ENCODE measurements at regions not wholly inside any gene's neighbourhood (a gene's known extent, or its start where the extent isn't known, plus 50 kb on each side); places are given as distances from the start of the nearest gene placed in this dataset.
"Not testable (repeated sequence)": the region's sequence is repeated elsewhere in the genome, so short reads cannot be mapped to it uniquely, and the experiment has no call there.

DNA sequence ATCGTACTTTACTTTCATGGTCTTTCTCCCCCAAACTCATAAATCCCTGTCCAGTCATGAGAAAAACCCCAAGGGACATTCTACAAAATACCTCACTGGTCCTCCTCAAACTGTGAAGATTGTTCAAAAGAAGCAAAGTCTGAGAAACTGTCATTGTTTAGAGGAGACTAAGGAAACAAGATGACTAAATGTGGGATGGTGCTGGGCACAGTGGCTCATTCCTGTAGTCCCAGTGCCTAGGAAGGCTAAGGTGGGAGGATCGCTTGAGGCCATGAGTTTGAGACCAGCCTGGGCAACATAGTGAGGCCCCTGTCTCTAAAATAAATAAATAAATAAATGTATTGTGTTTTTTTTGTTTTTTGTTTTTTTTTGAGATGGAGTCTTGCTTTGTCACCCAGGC lies 74.2 kb upstream of the SCAF11 start:
- Mint-ChIP-seq H3K9me3 (peaks cover 4 to 11% of the 10 kb centered on the region in 2 donors), H3K4me1 (no peaks in the 10 kb centered on the region), H3K27ac (no peak overlapping the region), H3K4me3 (no peak overlapping the region), H3K27me3 (peaks cover 11% of the 10 kb centered on the region)
- ATAC-seq (no peak), DNase-seq (no peak)

GRCh38 chr12:46058697-46059096 lies 68.3 kb upstream of the SCAF11 start:
- not testable (repeated sequence) for ATAC-seq, DNase-seq, H3K4me1 Mint-ChIP-seq, H3K27ac Mint-ChIP-seq, H3K4me3 Mint-ChIP-seq
- Mint-ChIP-seq H3K9me3 (peaks cover 20 to 29% of the 10 kb centered on the region in 2 donors), H3K27me3 (peaks cover 12% of the 10 kb centered on the region)

DNA sequence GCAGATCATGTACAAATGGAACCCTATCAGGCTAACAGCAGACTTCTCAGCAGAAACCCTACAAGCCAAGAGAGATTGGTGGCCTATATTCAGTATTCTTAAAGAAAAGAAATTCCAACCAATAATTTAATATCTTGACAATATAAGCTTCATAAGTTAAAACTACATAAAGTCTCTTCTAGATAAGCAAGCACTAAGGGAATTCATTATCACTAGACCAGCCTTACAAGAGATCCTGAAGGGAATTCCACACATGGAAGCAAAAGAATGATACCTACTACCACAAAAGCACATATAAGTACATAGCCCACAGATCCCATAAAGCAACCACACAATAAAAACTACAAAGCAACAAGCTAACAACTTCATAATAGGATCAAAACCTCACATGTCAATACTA lies 60.4 kb upstream of the SCAF11 start:
- Mint-ChIP-seq H3K4me1 (no peaks in the 10 kb centered on the region), H3K27me3 (no peaks in the 10 kb centered on the region), H3K9me3 (peaks cover 36 to 56% of the 10 kb centered on the region in 2 donors), H3K4me3 (no peak overlapping the region), H3K27ac (no peak overlapping the region)
- DNase-seq (no peak), ATAC-seq (no peak)

DNA sequence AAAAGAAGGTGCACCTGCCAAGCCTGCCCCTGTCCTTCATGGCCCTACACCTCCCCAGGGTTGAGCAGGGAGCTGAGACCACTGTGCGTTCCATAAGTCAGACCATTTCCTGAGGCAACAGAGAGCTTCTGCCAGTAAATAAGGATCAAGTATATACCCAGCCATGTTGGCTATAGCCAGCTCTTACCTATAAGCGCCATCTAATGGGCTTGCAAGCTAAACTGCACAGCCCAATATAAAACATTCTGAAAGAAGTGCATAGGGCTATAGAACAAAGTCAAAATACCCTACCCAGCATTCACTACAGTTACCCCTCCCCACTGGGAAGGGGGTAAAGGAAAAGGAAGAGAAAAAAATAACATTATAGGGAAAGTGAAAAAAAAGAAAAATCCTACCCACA lies 59.3 kb upstream of the SCAF11 start:
- no peaks in the 10 kb centered on the region for H3K27me3 Mint-ChIP-seq
- ATAC-seq: no peak
- H3K27ac Mint-ChIP-seq: no peak overlapping the region
- peaks cover 44 to 60% of the 10 kb centered on the region in 2 donors for H3K9me3 Mint-ChIP-seq
- no peak for DNase-seq
- H3K4me1 Mint-ChIP-seq: no peaks in the 10 kb centered on the region
- H3K4me3 Mint-ChIP-seq: no peak overlapping the region

- ATAC-seq: no peak
- Mint-ChIP-seq H3K4me3 (no peak overlapping the region), H3K27ac (no peak overlapping the region), H3K27me3 (no peaks in the 10 kb centered on the region), H3K4me1 (no peaks in the 10 kb centered on the region), H3K9me3 (peaks cover 30 to 55% of the 10 kb centered on the region in 2 donors)
- no peak for DNase-seq
These were observed 56.1 kb upstream of the SCAF11 start for GRCh38 chr12:46046436-46046835.

- Mint-ChIP-seq H3K4me1 (no peaks in the 10 kb centered on the region), H3K27me3 (no peaks in the 10 kb centered on the region), H3K4me3 (no peak overlapping the region), H3K27ac (no peak overlapping the region), H3K9me3 (peaks cover 24 to 31% of the 10 kb centered on the region in 2 donors)
- DNase-seq: no peak
- ATAC-seq: no peak
These were observed 53.7 kb upstream of the SCAF11 start for GRCh38 chr12:46043972-46044520.
